Coronary artery (tissue), 2 donors: ENCODE measurements at regions not wholly inside any gene's neighbourhood (a gene's known extent, or its start where the extent isn't known, plus 50 kb on each side); places are given as distances from the start of the nearest gene placed in this dataset.

Experiments
- DNase-seq: peaks from one replicate; pipeline ENCODE4 v3.0.0-alpha.2; 2017; ENCODE audit warnings: low spot score
- H3K27ac ChIP-seq, 2 donors: fragments of 200-600 bp; sonication (generic); one replicate each; pipeline ENCODE4 v1.5.1; 2016 to 2019
- H3K4me3 ChIP-seq: fragments of 200-600 bp; sonication (generic); 2 replicates; pipeline ENCODE4 v1.5.1; 2016; ENCODE audit warnings: mild to moderate bottlenecking, moderate library complexity
- TF ChIP-seq, protein P1 (sequence below): fragments of 200-600 bp; sonication (generic); IDR thresholded peaks from one replicate; pipeline ENCODE4 v1.5.1; 2019; ENCODE audit warnings: antibody characterized with exemption

DNA sequence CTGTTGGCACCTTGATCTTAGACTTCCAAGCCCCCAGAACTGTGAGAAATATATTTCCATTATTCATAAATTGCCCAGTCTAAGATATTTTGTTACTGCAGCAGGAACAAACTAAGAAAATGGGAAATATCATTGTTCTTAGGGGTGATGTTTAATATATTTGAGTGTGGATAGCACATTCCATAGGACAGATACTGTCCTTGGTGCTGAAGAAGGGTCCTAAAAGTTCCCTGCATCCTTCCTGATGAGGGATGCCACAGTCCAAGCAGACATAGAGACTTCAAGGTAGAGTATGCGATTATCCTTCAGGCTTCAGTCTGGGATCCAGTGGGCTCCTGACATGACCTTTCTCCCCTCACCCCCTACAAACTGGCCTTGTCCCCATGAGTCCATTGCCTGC, 689.0 kb downstream of the TDRD15 start:
- TF ChIP-seq, protein P1, sequence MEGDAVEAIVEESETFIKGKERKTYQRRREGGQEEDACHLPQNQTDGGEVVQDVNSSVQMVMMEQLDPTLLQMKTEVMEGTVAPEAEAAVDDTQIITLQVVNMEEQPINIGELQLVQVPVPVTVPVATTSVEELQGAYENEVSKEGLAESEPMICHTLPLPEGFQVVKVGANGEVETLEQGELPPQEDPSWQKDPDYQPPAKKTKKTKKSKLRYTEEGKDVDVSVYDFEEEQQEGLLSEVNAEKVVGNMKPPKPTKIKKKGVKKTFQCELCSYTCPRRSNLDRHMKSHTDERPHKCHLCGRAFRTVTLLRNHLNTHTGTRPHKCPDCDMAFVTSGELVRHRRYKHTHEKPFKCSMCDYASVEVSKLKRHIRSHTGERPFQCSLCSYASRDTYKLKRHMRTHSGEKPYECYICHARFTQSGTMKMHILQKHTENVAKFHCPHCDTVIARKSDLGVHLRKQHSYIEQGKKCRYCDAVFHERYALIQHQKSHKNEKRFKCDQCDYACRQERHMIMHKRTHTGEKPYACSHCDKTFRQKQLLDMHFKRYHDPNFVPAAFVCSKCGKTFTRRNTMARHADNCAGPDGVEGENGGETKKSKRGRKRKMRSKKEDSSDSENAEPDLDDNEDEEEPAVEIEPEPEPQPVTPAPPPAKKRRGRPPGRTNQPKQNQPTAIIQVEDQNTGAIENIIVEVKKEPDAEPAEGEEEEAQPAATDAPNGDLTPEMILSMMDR: no peak
- no peak overlapping the region for H3K27ac ChIP-seq
- H3K4me3 ChIP-seq: no peak overlapping the region
- DNase-seq: no peak

DNA sequence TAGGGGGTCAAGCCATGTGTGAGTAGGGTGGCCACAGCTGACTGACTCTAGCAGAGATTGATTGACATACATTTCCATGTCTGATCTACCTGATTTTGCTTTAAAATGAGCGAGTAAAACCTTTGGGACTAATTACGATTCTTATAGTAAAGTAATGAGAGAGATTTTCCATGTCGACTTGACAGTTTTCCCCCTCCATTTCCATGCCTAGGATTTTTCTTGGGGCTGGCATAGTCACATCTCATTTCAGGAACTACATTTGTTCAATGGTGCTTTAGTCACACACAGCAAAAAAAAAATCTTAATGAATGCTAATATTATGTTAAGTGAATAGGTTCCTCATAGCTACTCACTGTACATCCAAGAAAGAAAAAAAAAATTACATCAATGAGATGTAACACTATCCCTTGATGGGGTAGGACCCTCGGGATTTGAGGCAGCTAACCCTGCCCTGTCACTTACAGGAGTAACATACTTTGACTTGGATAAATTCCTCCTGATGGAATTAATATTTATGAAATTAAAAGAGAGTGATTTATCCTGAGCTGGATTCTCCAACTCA, 690.9 kb downstream of the TDRD15 start:
- TF ChIP-seq, protein P1: no peak

DNA sequence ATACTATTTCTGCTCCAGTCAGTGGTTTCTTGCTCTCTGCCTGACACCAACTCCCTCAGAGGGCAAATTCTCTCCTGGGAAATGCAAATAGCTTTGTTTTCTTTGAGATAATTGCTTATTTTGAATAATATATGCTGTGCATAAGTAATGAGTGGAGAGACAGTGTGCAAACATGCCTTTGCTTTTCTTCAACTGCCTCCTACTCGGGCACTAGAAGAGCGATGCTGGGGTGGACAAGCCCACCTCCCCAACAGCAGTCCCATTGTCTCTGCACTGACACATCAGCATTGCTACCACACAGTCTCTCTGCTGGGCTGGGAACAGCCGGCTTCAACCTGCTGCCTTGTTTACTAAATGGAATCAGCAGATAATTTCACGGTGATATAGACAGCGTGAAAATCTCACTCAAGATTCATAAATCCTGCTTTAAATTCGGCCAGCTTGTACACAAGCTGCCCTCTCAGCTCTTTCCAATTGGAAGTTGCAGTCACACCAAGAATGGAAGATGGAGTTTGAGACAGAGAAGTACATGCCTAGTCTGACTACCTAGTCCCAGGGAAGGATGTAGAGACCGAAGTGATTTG, 694.5 kb downstream of the TDRD15 start:
- H3K27ac ChIP-seq: no peak overlapping the region
- DNase-seq: no peak
- no peak overlapping the region for H3K4me3 ChIP-seq
- TF ChIP-seq, protein P1: no peak

More for the DNA sequence above, 690.9 kb downstream of the TDRD15 start:
- no peak for DNase-seq
- H3K4me3 ChIP-seq: no peak overlapping the region
- no peak overlapping the region for H3K27ac ChIP-seq

DNA sequence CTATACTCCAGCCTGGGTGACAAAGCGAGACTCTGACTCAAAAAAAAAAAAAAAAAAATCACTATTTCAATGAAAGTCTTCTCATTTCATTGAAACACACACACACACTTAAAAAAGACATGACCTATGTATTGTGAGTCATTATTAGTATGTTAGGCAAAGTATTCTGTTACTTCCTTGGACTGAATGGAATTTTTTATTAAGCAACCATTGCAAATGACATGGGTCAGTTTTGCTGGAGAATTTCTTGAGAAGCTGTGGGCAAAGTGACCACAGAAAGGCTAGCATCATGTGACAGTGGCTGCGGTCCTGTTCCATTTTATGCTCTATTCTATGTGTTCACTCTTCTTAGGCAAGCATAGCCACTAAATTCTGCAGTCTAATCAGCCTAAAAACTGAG, 695.7 kb downstream of the TDRD15 start:
- no peak overlapping the region for H3K27ac ChIP-seq
- TF ChIP-seq, protein P1: no peak
- no peak for DNase-seq
- H3K4me3 ChIP-seq: no peak overlapping the region

DNA sequence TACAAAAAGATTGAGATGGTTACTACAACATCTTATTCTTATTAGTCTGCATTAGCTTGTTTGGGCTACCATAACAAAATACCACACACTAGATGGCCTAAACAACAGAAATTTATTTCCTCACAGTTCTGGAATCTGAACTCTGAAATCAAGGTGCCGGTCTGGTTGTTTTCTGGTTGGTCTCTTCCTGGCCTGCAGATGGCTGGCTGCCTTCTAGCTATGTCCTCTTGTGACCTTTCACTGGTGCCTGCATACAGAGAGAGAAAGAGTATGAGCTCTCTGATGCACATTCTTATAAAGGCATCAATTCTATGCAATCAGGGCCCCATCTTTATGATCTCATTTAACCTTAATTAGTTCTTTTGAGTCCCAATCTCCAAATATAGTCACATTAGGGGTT, 696.5 kb downstream of the TDRD15 start:
- no peak for DNase-seq
- TF ChIP-seq, protein P1: no peak
- Histone ChIP-seq H3K27ac (no peak overlapping the region), H3K4me3 (no peak overlapping the region)

DNA sequence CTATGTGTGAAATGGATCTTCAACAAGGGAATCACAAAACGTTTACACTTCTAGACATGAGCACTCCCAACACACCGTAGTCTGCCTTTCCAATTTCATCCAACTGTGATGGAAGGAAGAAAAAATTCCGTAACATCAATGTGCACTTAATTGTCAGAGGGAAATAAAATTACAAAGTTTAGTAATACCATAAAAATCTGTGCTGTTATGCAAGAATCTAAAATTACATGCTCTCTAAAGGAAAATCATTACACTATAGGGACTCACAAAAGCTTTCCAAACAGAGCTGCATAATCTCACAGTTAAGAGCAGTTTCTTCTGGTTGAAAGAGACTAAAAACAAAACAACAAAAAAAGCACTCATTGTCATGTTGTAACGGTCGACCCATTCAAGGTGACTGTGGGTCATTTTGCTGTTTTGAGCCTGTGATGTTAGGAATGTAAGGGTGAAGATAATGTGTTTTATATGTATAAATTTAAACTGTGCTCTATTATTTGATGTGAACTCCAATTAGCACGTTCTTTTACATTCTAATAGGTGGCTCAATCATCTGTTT, 698.0 kb downstream of the TDRD15 start:
- TF ChIP-seq, protein P1: no peak
- DNase-seq: no peak
- H3K4me3 ChIP-seq: no peak overlapping the region
- H3K27ac ChIP-seq: no peak overlapping the region

DNA sequence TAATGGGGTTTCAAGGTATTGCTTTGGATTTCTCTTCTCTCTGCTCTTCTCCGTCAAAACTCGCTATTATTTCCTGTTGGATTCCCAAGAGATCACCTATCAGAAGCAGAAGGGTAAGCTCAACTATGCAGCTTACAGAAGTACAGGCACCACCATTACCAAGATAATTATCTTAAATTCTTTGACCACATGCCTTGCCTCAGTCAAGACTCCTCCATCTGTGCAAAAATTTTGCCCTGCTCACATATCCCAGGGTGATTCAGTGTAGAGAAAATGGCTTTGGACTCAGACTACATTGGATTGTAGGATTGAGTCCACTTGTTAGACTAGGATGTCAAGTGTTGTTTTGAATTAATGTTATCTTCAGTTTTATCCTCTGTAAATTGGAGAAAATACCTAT, 698.7 kb downstream of the TDRD15 start:
- Histone ChIP-seq H3K4me3 (no peak overlapping the region), H3K27ac (no peak overlapping the region)
- TF ChIP-seq, protein P1: no peak
- DNase-seq: no peak
